GM12878 (cell line): ENCODE measurements at regions not wholly inside any gene's neighbourhood (a gene's known extent, or its start where the extent isn't known, plus 50 kb on each side); places are given as distances from the start of the nearest gene placed in this dataset.
"Not testable (repeated sequence)": the region's sequence is repeated elsewhere in the genome, so short reads cannot be mapped to it uniquely, and the experiment has no call there.

Source experiments
- BRCA1 ChIP-seq: IDR thresholded peaks from 2 replicates; pipeline ENCODE4 v1.6.1; 2011; ENCODE audit warnings: low read depth, low read length, improper control_type of control experiment
- CBX3 ChIP-seq: fragments of 200-600 bp; sonication (generic); IDR thresholded peaks from 2 replicates; pipeline ENCODE4 v1.6.1; 2016; ENCODE audit warnings: low read depth, borderline replicate concordance
- CTCF ChIP-seq, 3 experiments: IDR thresholded peaks in 2 of 3; conservative IDR thresholded peaks in 1 of 3; 2 replicates each; pipeline ENCODE4 v1.5.1; 2011; ENCODE audit warnings: low read depth in 3 of 3, low read length in 3 of 3, mild to moderate bottlenecking in 3 of 3, control low read depth in 2 of 3, moderate library complexity in 2 of 3, inconsistent platforms in 1 of 3, mixed read lengths in 1 of 3; ENCODE audit not compliant: control insufficient read depth in 2 of 3, insufficient read depth in 1 of 3; ENCODE audit errors: extremely low read depth in 1 of 3
- KDM1A ChIP-seq: fragments of 200-600 bp; sonication (generic); IDR thresholded peaks from 2 replicates; pipeline ENCODE4 v1.6.1; 2016; ENCODE audit warnings: borderline replicate concordance
- POLR2A ChIP-seq: IDR thresholded peaks from 2 replicates; pipeline ENCODE4 v1.6.1; 2011; ENCODE audit warnings: low read depth, mild to moderate bottlenecking, low read length
- POLR2AphosphoS2 ChIP-seq: IDR thresholded peaks from 2 replicates; pipeline ENCODE4 v1.6.1; 2011; ENCODE audit warnings: low read depth, mild to moderate bottlenecking, low read length, improper control_type of control experiment, moderate library complexity
- RAD21 ChIP-seq: IDR thresholded peaks from 2 replicates; pipeline ENCODE4 v1.6.1; 2011; ENCODE audit warnings: mild to moderate bottlenecking, low read depth, low read length, moderate library complexity; ENCODE audit not compliant: insufficient read depth
- ZNF217 ChIP-seq: fragments of 450-650 bp; IDR thresholded peaks from 2 replicates; pipeline ENCODE4 v1.6.1; 2017; ENCODE audit warnings: antibody characterized with exemption, mild to moderate bottlenecking
- ZNF274 ChIP-seq: IDR thresholded peaks from one replicate; pipeline ENCODE4 v1.8.0; 2011; ENCODE audit not compliant: insufficient read length, insufficient read depth

- not testable (repeated sequence) for TF ChIP-seq CTCF (IDR thresholded peaks at IDR 0.05 in 2 of 3, conservative IDR thresholded peaks at IDR 0.05 in 1 of 3; ENCODE audit: control insufficient read depth in 2 of 3, extremely low read depth in 1 of 3, insufficient read depth in 1 of 3, low read depth in 3 of 3, low read length in 3 of 3); CBX3; RAD21; BRCA1; POLR2A; ZNF217; KDM1A; POLR2AphosphoS2; ZNF274
These were observed 202.3 kb downstream of the BANP start for GRCh38 chr16:88153516-88153915.
